ENCODE measurements at regions not wholly inside any gene's neighbourhood (a gene's known extent, or its start where the extent isn't known, plus 50 kb on each side); places are given as distances from the start of the nearest gene placed in this dataset.
A peak's percentile ranks its signal among the peaks of the same experiment; 100 is the strongest.
"Not testable (repeated sequence)": the region's sequence is repeated elsewhere in the genome, so short reads cannot be mapped to it uniquely, and the experiment has no call there.

GRCh38 chr1:99361406-99361805 is 97.1 kb downstream of the PLPPR4 start:
- Histone ChIP-seq H3K36me3 (replicated peaks) (no peaks in the 10 kb centered on the region), H3K4me1 (no peaks in the 10 kb centered on the region), H3K27me3 (ENCODE audit: low read depth) (no peaks in the 10 kb centered on the region), H3K9me3 (no peaks in the 10 kb centered on the region), H3K4me3 (no peak overlapping the region)
- DNase-seq (ENCODE audit: low spot score in 2 of 2) = no peak
- in situ Hi-C loops (cut with MboI; ENCODE audit: low sequenced_read_pairs) = no loop called here

DNA sequence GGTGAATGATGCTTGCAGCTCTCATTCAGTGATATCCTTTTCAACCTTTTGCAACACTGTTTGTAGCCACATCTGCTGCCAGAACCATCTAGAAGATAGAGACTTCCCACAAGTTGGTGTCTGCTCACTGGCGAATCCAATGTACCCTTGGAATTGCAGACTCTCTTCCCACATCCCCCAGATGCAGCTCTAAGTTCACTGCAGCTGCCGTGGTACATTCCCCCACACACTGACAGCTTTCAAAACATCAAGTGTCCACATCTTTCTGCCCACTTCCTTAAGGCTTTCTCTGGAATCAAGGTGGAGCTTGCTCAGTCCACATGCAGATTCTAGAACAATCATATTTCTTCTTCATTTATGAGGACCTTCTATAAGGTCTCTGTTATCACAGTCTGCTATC is 99.2 kb downstream of the PLPPR4 start:
- no peak for DNase-seq (ENCODE audit: low spot score in 2 of 2)
- Histone ChIP-seq H3K27me3 (ENCODE audit: low read depth) (no peaks in the 10 kb centered on the region), H3K36me3 (replicated peaks) (no peaks in the 10 kb centered on the region), H3K9me3 (no peaks in the 10 kb centered on the region), H3K4me1 (no peaks in the 10 kb centered on the region), H3K4me3 (no peak overlapping the region)
- in situ Hi-C loops (cut with MboI; ENCODE audit: low sequenced_read_pairs) = no loop called here

DNA sequence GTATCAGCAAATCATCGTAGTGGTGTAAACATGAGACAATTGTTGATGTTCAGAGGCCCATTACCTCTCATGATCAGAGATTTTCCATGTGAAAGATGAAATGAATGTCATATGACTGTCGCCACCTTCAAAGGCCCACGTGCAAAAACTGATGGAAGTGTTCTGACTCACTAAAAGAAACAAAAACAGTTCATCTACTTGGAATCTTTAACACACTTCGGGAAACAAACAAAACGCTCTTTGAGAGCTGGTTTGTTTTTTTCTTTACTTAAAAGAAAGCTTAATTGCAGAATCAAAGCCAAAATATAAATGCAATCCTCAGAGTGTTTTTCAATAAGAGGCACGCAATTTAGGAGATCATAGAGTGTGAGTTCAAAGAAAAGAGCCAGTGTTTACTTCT is 100.8 kb downstream of the PLPPR4 start:
- no peaks in the 10 kb centered on the region for H3K36me3 ChIP-seq (replicated peaks)
- in situ Hi-C loops (cut with MboI; ENCODE audit: low sequenced_read_pairs) = no loop called here
- H3K9me3 ChIP-seq = no peaks in the 10 kb centered on the region
- H3K4me3 ChIP-seq = no peak overlapping the region
- no peaks in the 10 kb centered on the region for H3K27me3 ChIP-seq (ENCODE audit: low read depth)
- DNase-seq (ENCODE audit: low spot score in 2 of 2) = no peak
- no peaks in the 10 kb centered on the region for H3K4me1 ChIP-seq

- Histone ChIP-seq H3K36me3 (replicated peaks) (no peaks in the 10 kb centered on the region), H3K4me1 (no peaks in the 10 kb centered on the region), H3K9me3 (no peaks in the 10 kb centered on the region), H3K27me3 (ENCODE audit: low read depth) (no peaks in the 10 kb centered on the region), H3K4me3 (no peak overlapping the region)
- no peak for DNase-seq (ENCODE audit: low spot score in 2 of 2)
- in situ Hi-C loops (cut with MboI; ENCODE audit: low sequenced_read_pairs) = no loop called here
These were observed 101.3 kb downstream of the PLPPR4 start for GRCh38 chr1:99365545-99365944.

GRCh38 chr1:99369154-99369553 is 104.9 kb downstream of the PLPPR4 start:
- in situ Hi-C loops (cut with MboI; ENCODE audit: low sequenced_read_pairs) = no loop called here

DNA sequence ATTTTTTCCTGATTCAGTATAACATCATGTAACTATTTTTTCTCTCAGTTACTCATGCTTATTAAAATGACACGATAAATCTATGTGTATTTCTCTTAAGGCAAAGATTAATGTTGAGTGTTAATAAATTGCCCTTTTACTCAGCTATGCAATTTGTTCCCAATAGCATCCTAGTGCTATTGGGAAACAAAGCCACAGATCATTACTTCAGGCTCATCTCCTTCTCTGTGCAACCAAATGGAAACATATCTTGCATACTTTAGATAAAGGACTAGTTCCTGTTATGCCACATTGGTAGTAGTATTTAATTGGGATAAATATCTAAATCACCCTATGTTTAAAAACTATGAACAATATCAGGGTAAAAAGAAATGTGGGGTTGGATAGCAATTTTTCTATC is 106.2 kb downstream of the PLPPR4 start:
- no peak for DNase-seq (ENCODE audit: low spot score in 2 of 2)
- Histone ChIP-seq H3K4me1 (no peaks in the 10 kb centered on the region), H3K9me3 (no peaks in the 10 kb centered on the region), H3K27me3 (ENCODE audit: low read depth) (no peaks in the 10 kb centered on the region), H3K36me3 (replicated peaks) (no peaks in the 10 kb centered on the region), H3K4me3 (no peak overlapping the region)
- in situ Hi-C loops (cut with MboI; ENCODE audit: low sequenced_read_pairs) = no loop called here

More at GRCh38 chr1:99369154-99369553, 104.9 kb downstream of the PLPPR4 start:
- no peaks in the 10 kb centered on the region for H3K27me3 ChIP-seq (ENCODE audit: low read depth)
- H3K9me3 ChIP-seq = no peaks in the 10 kb centered on the region
- DNase-seq (ENCODE audit: low spot score in 2 of 2) = no peak
- no peak overlapping the region for H3K4me3 ChIP-seq
- no peaks in the 10 kb centered on the region for H3K36me3 ChIP-seq (replicated peaks)
- H3K4me1 ChIP-seq = no peaks in the 10 kb centered on the region

DNA sequence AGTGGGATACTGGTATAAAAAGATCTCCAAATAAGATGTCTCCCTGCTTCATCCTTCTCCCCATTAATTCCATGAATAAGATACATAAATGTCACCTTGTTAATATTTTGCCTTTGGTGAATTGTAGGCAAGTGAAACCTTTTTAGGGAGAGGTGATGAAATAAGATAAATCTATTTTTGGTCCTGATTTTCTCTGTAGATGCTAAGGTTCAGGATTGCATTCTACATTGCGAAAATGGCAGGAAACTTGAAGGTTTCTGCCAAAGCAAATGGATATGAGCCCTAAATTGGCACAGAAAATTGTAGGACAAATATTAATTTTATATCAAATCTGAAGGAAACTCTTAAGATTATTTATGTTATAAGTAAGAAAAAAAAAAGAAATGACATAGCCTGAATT is 107.1 kb downstream of the PLPPR4 start:
- in situ Hi-C loops (cut with MboI; ENCODE audit: low sequenced_read_pairs) = no loop called here
- H3K4me1 ChIP-seq = no peaks in the 10 kb centered on the region
- DNase-seq (ENCODE audit: low spot score in 2 of 2) = no peak
- no peaks in the 10 kb centered on the region for H3K9me3 ChIP-seq
- no peak overlapping the region for H3K4me3 ChIP-seq
- H3K36me3 ChIP-seq (replicated peaks) = no peaks in the 10 kb centered on the region
- H3K27me3 ChIP-seq (ENCODE audit: low read depth) = no peaks in the 10 kb centered on the region

- in situ Hi-C loops (cut with MboI; ENCODE audit: low sequenced_read_pairs) = no loop called here
- no peak for DNase-seq (ENCODE audit: low spot score in 2 of 2)
- no peaks in the 10 kb centered on the region for H3K4me1 ChIP-seq
These were observed 109.8 kb downstream of the PLPPR4 start for GRCh38 chr1:99374109-99374508.

DNA sequence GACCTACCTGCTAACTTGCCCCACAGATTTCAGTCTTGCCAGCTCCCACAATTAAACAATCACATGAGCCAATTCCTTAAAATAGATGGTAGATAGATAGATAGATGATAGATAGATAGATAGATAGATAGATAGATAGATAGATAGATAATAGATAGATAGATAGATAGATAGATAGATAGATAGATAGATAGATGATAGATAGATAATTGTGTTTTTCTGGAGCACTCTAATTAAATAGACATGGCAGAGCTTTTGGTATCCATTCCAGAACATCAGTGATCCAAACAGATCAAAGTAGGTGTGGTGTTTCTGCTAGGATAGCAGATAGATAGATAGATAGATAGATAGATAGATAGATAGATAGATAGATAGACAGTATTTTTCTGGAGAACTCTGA is 110.4 kb downstream of the PLPPR4 start:
- in situ Hi-C loops (cut with MboI; ENCODE audit: low sequenced_read_pairs); H3K9me3 ChIP-seq; H3K4me1 ChIP-seq; H3K27me3 ChIP-seq (ENCODE audit: low read depth); H3K4me3 ChIP-seq; DNase-seq (ENCODE audit: low spot score in 2 of 2); H3K36me3 ChIP-seq (replicated peaks): not testable (repeated sequence)

More at GRCh38 chr1:99374109-99374508, 109.8 kb downstream of the PLPPR4 start:
- Histone ChIP-seq H3K27me3 (ENCODE audit: low read depth) (no peaks in the 10 kb centered on the region), H3K9me3 (no peaks in the 10 kb centered on the region), H3K36me3 (replicated peaks) (no peaks in the 10 kb centered on the region), H3K4me3 (no peak overlapping the region)

- peak in 1 of 2 experiments; percentile 8 for DNase-seq (ENCODE audit: low spot score in 2 of 2)
- no peaks in the 10 kb centered on the region for H3K4me1 ChIP-seq
These were observed 119.7 kb downstream of the PLPPR4 start for GRCh38 chr1:99384021-99384420.

GRCh38 chr1:99385852-99386251 is 121.6 kb downstream of the PLPPR4 start:
- no peaks in the 10 kb centered on the region for H3K9me3 ChIP-seq
- H3K4me3 ChIP-seq = no peak overlapping the region
- in situ Hi-C loops (cut with MboI; ENCODE audit: low sequenced_read_pairs) = no loop called here
- no peaks in the 10 kb centered on the region for H3K36me3 ChIP-seq (replicated peaks)
- H3K4me1 ChIP-seq = no peaks in the 10 kb centered on the region
- DNase-seq (ENCODE audit: low spot score in 2 of 2) = no peak
- H3K27me3 ChIP-seq (ENCODE audit: low read depth) = no peaks in the 10 kb centered on the region

More at GRCh38 chr1:99384021-99384420, 119.7 kb downstream of the PLPPR4 start:
- no peak overlapping the region for H3K4me3 ChIP-seq
- H3K36me3 ChIP-seq (replicated peaks) = no peaks in the 10 kb centered on the region
- in situ Hi-C loops (cut with MboI; ENCODE audit: low sequenced_read_pairs) = no loop called here
- no peaks in the 10 kb centered on the region for H3K9me3 ChIP-seq
- no peaks in the 10 kb centered on the region for H3K27me3 ChIP-seq (ENCODE audit: low read depth)

DNA sequence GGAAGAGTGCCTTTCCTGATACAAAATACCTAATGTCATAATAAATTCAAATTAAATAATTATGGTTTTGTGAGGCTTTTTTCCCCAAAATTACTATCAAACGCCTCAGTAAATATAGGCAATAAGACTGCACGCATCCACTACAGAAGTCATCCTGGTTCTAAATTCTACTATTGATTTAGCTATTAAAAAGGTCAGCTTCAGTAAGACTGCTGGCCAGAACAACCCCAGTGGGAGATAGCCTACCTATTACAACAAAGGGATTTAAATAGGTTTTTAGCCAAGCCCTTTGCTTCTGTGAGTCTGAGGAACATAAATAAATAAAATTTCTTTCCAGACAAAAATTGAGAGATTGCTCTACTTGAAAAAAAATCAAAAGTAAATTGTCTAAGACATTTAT is 132.1 kb downstream of the PLPPR4 start:
- in situ Hi-C loops (cut with MboI; ENCODE audit: low sequenced_read_pairs) = no loop called here
- no peaks in the 10 kb centered on the region for H3K4me1 ChIP-seq
- no peak overlapping the region for H3K4me3 ChIP-seq
- DNase-seq (ENCODE audit: low spot score in 2 of 2) = no peak
- H3K27me3 ChIP-seq (ENCODE audit: low read depth) = 0 out of 2 replicates have a peak, but pooled peaks cover 2% of the 10 kb centered on the region
- H3K9me3 ChIP-seq = no peaks in the 10 kb centered on the region
- H3K36me3 ChIP-seq (replicated peaks) = no peaks in the 10 kb centered on the region

DNA sequence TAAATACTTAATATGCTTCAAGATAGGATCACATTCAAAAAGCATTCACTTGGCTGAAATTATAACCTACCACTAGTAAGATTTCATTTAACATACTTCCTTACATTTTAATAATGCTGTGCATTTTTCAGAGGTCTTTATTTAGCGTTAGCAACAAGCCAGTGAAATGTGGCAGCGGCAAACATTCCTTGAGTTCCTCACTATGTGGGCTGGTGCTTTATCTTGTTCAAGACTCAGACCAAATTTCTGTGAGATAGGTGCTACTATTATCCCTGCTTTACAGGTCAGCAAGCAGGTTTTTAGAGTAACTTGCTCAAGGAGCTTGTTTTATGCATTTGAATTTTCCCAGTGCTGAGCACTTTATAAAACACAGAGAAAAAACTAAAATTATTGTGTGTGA is 132.7 kb downstream of the PLPPR4 start:
- no peak overlapping the region for H3K4me3 ChIP-seq
- no peaks in the 10 kb centered on the region for H3K36me3 ChIP-seq (replicated peaks)
- no peak for DNase-seq (ENCODE audit: low spot score in 2 of 2)
- H3K27me3 ChIP-seq (ENCODE audit: low read depth) = 0 out of 2 replicates have a peak, but pooled peaks cover 2% of the 10 kb centered on the region
- no peaks in the 10 kb centered on the region for H3K9me3 ChIP-seq
- H3K4me1 ChIP-seq = no peaks in the 10 kb centered on the region
- in situ Hi-C loops (cut with MboI; ENCODE audit: low sequenced_read_pairs) = no loop called here

- Histone ChIP-seq H3K9me3 (no peaks in the 10 kb centered on the region), H3K27me3 (ENCODE audit: low read depth) (0 out of 2 replicates have a peak, but pooled peaks cover 2% of the 10 kb centered on the region), H3K36me3 (replicated peaks) (no peaks in the 10 kb centered on the region), H3K4me3 (no peak overlapping the region), H3K4me1 (no peaks in the 10 kb centered on the region)
- no peak for DNase-seq (ENCODE audit: low spot score in 2 of 2)
- in situ Hi-C loops (cut with MboI; ENCODE audit: low sequenced_read_pairs) = no loop called here
These were observed 133.6 kb downstream of the PLPPR4 start for GRCh38 chr1:99397863-99398262.

- H3K36me3 ChIP-seq (replicated peaks); in situ Hi-C loops (cut with MboI; ENCODE audit: low sequenced_read_pairs); H3K9me3 ChIP-seq; H3K4me3 ChIP-seq; H3K27me3 ChIP-seq (ENCODE audit: low read depth); DNase-seq (ENCODE audit: low spot score in 2 of 2); H3K4me1 ChIP-seq: not testable (repeated sequence)
These were observed 137.3 kb downstream of the PLPPR4 start for GRCh38 chr1:99401556-99401955.

Data from HAP-1 (cell line).